PFSK-1 (cell line): ENCODE measurements at regions not wholly inside any gene's neighbourhood (a gene's known extent, or its start where the extent isn't known, plus 50 kb on each side); places are given as distances from the start of the nearest gene placed in this dataset.

ENCODE experiments used
- POLR2AphosphoS5 ChIP-seq: IDR thresholded peaks from 2 replicates; pipeline ENCODE4 v1.6.1; 2012; ENCODE audit warnings: low read depth, mild to moderate bottlenecking, control low read depth, low read length, moderate library complexity
- TAF1 ChIP-seq: IDR thresholded peaks from 2 replicates; pipeline ENCODE4 v1.6.1; 2012; ENCODE audit warnings: low read length, control low read depth, borderline replicate concordance; ENCODE audit not compliant: insufficient read depth

DNA sequence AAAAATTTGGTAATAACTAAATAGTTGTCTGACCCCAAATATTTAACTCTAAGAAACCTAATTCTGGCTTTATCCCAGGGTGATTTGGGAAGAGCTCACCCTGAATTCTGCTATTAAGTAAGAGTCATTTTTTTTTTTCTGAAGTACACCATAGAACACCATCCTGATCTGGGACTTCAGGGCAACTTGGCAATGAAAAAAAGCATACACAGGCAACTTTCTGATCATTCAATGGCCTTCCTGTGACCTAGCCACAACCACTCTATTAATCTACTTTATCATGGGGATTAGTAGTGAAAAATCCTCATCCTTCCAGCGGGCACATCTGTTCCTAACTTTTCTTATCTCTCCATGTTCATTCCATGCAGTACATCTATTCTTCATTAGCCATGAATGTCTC is 333.2 kb upstream of the MAD2L1 start:
- TF ChIP-seq TAF1, result no peak
- TF ChIP-seq POLR2AphosphoS5, result no peak
